Esophagus (tissue), 2 donors: ENCODE measurements at regions not wholly inside any gene's neighbourhood (a gene's known extent, or its start where the extent isn't known, plus 50 kb on each side); places are given as distances from the start of the nearest gene placed in this dataset.

Source experiments
- H3K27ac ChIP-seq, 2 donors: one replicate each; pipeline ENCODE4 v1.5.1; 2013; ENCODE audit warnings: low read depth in 2 of 2, mild to moderate bottlenecking in 2 of 2, inconsistent platforms in 1 of 2, low read length in 1 of 2, moderate library complexity in 1 of 2
- H3K27me3 ChIP-seq, 2 donors: one replicate each; pipeline ENCODE4 v1.6.1; 2013; ENCODE audit warnings: low read length in 2 of 2, control low read depth in 1 of 2, mild to moderate bottlenecking in 1 of 2; ENCODE audit not compliant: insufficient read depth in 2 of 2, control insufficient read depth in 1 of 2
- H3K36me3 ChIP-seq, 2 donors: one replicate each; pipeline ENCODE4 v1.6.1; 2013; ENCODE audit warnings: low read length in 1 of 2; ENCODE audit not compliant: control insufficient read depth in 2 of 2, insufficient read depth in 2 of 2
- H3K4me1 ChIP-seq, 2 donors: one replicate each; pipeline ENCODE4 v1.6.1; 2013; ENCODE audit warnings: low read length in 1 of 2; ENCODE audit not compliant: control insufficient read depth in 2 of 2, insufficient read depth in 2 of 2
- H3K4me3 ChIP-seq, 2 donors: one replicate each; pipeline ENCODE4 v1.5.1; 2013; ENCODE audit warnings: low read length in 2 of 2, mild to moderate bottlenecking in 2 of 2, low read depth in 1 of 2, moderate library complexity in 1 of 2
- H3K9me3 ChIP-seq, 2 donors: one replicate each; pipeline ENCODE4 v1.6.1; 2013; ENCODE audit warnings: mild to moderate bottlenecking in 2 of 2, low read depth in 1 of 2, low read length in 1 of 2, moderate library complexity in 1 of 2; ENCODE audit not compliant: control insufficient read depth in 2 of 2, insufficient read depth in 1 of 2
- WGBS, 2 donors: extraction: QIAGEN DNeasy Blood & Tissue Kit; methylation state at CpG; one replicate each; pipeline ENCODE4 v1.1.7; 2013; 5-methylcytosine and 5-hydroxymethylcytosine counted together
- donor health status: healthy with polysubstance abuse.
- donor health status: Bipolar disorder and iron deficiency.

DNA sequence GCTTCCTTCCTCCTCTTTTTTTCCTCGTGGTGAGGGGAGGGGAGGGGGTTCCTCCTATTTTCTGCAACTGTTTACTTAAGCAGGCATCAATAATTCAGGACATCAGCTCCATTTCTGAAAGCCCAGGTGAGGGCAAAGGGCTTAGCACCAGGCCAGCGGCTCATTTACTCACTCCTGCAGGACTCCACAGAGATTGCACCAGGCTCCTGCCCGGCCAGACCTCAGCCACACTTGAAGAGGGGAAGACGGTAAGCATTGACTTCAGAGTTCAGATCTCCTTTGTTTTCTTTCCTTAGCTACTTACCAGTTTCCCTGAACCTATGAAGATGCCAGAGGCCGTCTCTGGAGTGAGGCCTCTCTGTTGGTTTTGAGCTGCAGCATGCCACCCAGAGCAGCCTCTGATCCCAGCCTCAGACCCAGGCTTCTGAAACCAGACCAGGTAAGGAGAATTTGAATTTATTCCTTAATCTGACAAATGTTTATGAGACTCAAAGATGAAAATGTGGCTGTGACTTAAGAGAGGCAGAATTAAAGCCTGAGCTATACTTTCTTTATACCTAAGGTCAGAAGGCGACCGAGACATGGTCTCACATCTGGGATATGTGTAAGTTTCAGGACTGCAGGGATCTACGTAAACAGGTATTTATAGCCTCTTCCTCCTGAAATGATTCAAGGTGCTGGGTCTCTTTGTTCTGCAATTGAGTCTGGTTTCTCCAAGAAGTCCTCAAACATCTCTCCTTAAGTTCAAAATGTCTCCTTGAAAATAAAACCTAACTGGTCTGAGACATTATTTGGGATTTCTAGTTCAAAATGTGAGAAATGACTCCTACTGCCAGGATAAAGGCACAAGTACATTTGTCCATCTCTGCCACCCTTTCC is 272.5 kb upstream of the RUNX1 start:
- no peaks in the 10 kb centered on the region for H3K4me1 ChIP-seq
- 68 to 69% methylated on average over 8 of the region's 8 CpGs for WGBS, 2 donors

DNA sequence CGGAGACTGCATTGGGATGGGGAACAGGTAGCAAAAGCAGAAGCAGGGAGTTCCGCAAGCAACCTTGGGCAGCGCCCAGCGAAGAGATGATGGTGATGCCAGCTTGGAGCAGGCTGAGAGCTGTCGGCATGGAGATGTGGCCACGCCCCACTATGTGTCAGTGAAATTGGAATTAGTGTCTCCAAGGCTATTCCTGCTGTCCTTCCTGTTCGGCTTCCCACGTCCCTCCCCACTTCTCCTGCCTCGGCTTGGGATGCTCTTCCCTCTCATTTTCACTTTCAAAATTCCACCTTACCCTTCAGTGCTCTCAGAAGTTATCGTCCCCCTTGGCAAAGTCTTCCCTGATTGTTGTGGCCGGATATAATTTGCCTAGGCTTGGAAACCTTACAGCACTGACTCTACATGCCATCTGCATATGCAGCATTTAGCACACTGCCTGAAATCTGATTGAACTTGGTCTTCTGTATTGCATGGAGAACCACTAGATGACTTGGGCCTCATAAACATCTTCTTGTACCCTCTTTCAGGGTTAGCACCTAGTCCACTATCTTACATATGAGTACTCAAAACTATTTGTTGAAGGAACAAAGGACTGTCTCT is 270.7 kb upstream of the RUNX1 start:
- Histone ChIP-seq H3K27me3 (no peaks in the 10 kb centered on the region), H3K36me3 (no peaks in the 10 kb centered on the region), H3K27ac (no peak overlapping the region), H3K4me3 (no peak overlapping the region), H3K9me3 (no peaks in the 10 kb centered on the region), H3K4me1 (no peaks in the 10 kb centered on the region)
- 62 to 73% methylated on average over 11 of the region's 11 CpGs for WGBS, 2 donors

More for the DNA sequence above, 272.5 kb upstream of the RUNX1 start:
- Histone ChIP-seq H3K27ac (no peak overlapping the region), H3K36me3 (no peaks in the 10 kb centered on the region), H3K4me3 (no peak overlapping the region), H3K27me3 (no peaks in the 10 kb centered on the region), H3K9me3 (no peaks in the 10 kb centered on the region)

- H3K4me1 ChIP-seq, result no peaks in the 10 kb centered on the region
- H3K36me3 ChIP-seq, result no peaks in the 10 kb centered on the region
- WGBS, 2 donors, result 63 to 77% methylated on average over 4 of the region's 4 CpGs
- no peak overlapping the region for H3K27ac ChIP-seq
- no peak overlapping the region for H3K4me3 ChIP-seq
- no peaks in the 10 kb centered on the region for H3K9me3 ChIP-seq
- H3K27me3 ChIP-seq, result no peaks in the 10 kb centered on the region
These were observed 267.8 kb upstream of the RUNX1 start for GRCh38 chr21:35316933-35317332.

DNA sequence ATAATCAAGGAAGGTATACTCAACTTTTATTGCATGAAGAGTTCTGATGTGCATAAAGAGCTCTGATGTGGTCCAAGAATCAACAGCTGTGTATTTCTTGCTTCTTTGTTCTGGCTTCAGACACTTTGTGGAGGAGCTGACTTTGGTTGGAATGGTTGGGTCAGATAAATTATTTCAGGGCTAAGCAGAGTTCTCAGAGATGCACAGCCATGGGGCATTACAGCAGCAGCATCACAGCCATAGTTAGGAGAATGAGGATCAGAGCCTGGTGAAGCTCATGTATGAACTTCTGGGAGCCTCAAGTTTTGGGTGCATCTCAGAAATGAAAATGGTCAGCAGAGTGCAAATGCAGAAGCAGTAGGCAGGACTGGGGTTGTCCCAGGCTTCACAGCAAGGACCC is 267.4 kb upstream of the RUNX1 start:
- H3K27ac ChIP-seq, result no peak overlapping the region
- H3K4me3 ChIP-seq, result no peak overlapping the region
- no peaks in the 10 kb centered on the region for H3K36me3 ChIP-seq
- H3K9me3 ChIP-seq, result no peaks in the 10 kb centered on the region
- H3K4me1 ChIP-seq, result no peaks in the 10 kb centered on the region
- no peaks in the 10 kb centered on the region for H3K27me3 ChIP-seq

DNA sequence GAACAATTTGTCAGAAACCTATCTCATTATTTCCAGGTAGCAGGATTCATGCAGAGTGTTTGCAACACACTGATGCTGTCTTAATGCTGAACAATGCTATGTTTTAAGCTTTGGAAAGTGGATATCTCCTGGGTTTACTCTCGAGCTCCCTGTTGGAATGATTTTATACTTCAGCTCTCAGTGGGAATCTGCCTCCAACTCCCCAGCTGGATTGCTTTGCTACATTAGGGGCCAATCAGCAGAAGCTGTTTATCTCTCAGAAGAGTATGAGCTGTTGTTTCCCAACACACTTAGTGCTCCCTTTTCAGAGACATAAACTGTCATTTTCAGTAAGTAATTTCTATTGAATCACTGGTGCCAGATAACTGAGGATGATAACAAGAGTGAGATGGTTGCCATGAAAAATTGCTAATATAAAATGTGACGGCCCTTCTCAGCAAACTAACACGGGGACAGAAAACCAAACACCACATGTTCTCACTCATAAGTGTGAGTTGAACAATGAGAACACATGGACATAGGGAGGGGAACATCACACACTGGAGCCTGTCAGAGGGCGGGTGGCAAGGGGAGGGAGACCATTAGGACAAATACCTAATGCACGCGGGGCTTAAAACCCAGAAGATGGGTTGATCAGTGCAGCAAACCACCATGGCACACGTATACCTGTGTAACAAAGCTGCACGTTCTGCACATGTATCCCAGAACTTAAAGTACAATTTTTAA is 265.9 kb upstream of the RUNX1 start:
- Histone ChIP-seq H3K4me1 (no peaks in the 10 kb centered on the region), H3K27ac (no peak overlapping the region), H3K36me3 (no peaks in the 10 kb centered on the region), H3K27me3 (no peaks in the 10 kb centered on the region), H3K4me3 (no peak overlapping the region), H3K9me3 (no peaks in the 10 kb centered on the region)
- whole genome bisulfite sequencing, 2 donors, result 76 to 79% methylated on average over 8 of the region's 8 CpGs

- no peaks in the 10 kb centered on the region for H3K9me3 ChIP-seq
- H3K4me3 ChIP-seq, result no peak overlapping the region
- H3K36me3 ChIP-seq, result no peaks in the 10 kb centered on the region
- no peak overlapping the region for H3K27ac ChIP-seq
- WGBS, 2 donors, result 84 to 90% methylated on average over 3 of the region's 3 CpGs
- no peaks in the 10 kb centered on the region for H3K27me3 ChIP-seq
- H3K4me1 ChIP-seq, result no peaks in the 10 kb centered on the region
These were observed 262.9 kb upstream of the RUNX1 start for GRCh38 chr21:35311985-35312384.

GRCh38 chr21:35309316-35309715 is 260.2 kb upstream of the RUNX1 start:
- no peaks in the 10 kb centered on the region for H3K36me3 ChIP-seq
- H3K4me3 ChIP-seq, result no peak overlapping the region
- H3K4me1 ChIP-seq, result no peaks in the 10 kb centered on the region
- H3K9me3 ChIP-seq, result no peaks in the 10 kb centered on the region
- WGBS, 2 donors, result 71 to 73% methylated on average over 3 of the region's 3 CpGs
- H3K27ac ChIP-seq, result no peak overlapping the region
- H3K27me3 ChIP-seq, result no peaks in the 10 kb centered on the region

DNA sequence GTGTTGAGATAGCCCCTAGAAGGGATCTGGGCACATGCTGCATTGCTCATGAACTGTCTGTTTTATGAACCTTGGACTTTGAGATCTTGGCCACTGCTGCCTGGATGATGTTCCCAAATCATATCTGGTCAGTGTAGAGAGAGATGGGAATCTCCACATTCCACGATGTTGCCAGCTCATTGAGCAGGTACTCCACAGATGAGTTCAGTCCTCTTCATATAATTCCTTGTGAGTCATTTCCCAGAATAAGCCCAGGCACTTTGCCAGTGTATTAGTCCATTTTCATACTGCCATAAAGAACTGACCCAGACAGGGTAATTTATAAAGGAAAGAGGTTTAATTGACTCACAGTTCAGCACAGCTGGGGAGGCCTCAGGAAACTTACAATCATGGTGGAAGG is 254.0 kb upstream of the RUNX1 start:
- Histone ChIP-seq H3K4me1 (no peaks in the 10 kb centered on the region), H3K27ac (no peak overlapping the region), H3K4me3 (no peak overlapping the region), H3K36me3 (no peaks in the 10 kb centered on the region), H3K27me3 (no peaks in the 10 kb centered on the region), H3K9me3 (no peaks in the 10 kb centered on the region)
- WGBS, 2 donors, result 38 to 57% methylated on average over 1 of the region's 1 CpG

DNA sequence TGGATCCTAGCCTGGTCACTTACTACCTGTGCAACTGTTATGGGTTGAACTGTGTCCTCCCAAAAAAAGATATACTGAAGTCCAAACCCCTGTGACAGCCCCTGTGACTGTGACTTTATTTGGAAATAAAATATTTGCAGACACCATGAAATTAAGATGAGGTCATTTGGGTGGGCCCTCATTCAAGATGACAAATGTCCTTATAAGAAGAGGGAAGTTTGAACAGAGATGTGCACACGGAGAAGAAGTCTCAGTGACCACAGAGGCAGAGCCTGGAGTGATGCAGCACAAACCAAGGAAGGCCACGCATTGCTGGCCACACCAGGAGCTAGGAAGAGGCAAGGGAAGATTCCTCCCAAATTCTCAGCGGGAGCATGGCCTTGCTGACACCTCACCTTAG is 249.7 kb upstream of the RUNX1 start:
- Histone ChIP-seq H3K27me3 (no peaks in the 10 kb centered on the region), H3K27ac (no peak overlapping the region), H3K4me1 (no peaks in the 10 kb centered on the region), H3K9me3 (no peaks in the 10 kb centered on the region), H3K4me3 (no peak overlapping the region), H3K36me3 (no peaks in the 10 kb centered on the region)
- WGBS, 2 donors, result 77 to 82% methylated on average over 3 of the region's 3 CpGs
